Osteoblast (primary cell): ENCODE measurements at regions not wholly inside any gene's neighbourhood (a gene's known extent, or its start where the extent isn't known, plus 50 kb on each side); places are given as distances from the start of the nearest gene placed in this dataset.

Experiments used
- DNase-seq: peaks from one replicate; pipeline ENCODE4 v3.0.0; 2011; ENCODE audit warnings: low spot score, mixed read lengths; ENCODE audit not compliant: insufficient read length; ENCODE audit errors: missing footprints
- H2AFZ ChIP-seq: 2 replicates; pipeline ENCODE4 v1.6.0; 2011; ENCODE audit warnings: mild to moderate bottlenecking, low read length
- H3K27ac ChIP-seq: 2 replicates; pipeline ENCODE4 v1.5.1; 2011; ENCODE audit warnings: mild to moderate bottlenecking, low read depth, low read length, moderate library complexity
- H3K27me3 ChIP-seq: 2 replicates; pipeline ENCODE4 v1.6.0; 2012; ENCODE audit warnings: mild to moderate bottlenecking, control low read depth, inconsistent platforms, low read length, moderate library complexity; ENCODE audit not compliant: insufficient read depth
- H3K36me3 ChIP-seq: 2 replicates; pipeline ENCODE4 v1.5.1; 2011; ENCODE audit warnings: mild to moderate bottlenecking, low read length, control low read depth, moderate library complexity; ENCODE audit not compliant: insufficient read depth
- H3K4me1 ChIP-seq: 2 replicates; pipeline ENCODE4 v1.5.1; 2011; ENCODE audit warnings: mild to moderate bottlenecking, low read length, control low read depth, moderate library complexity; ENCODE audit not compliant: insufficient read depth
- H3K4me2 ChIP-seq: 2 replicates; pipeline ENCODE4 v1.6.0; 2011; ENCODE audit warnings: mild to moderate bottlenecking, low read length; ENCODE audit not compliant: insufficient read depth
- H3K4me3 ChIP-seq: fragments of 200-600 bp; sonication (generic); 3 replicates; pipeline ENCODE4 v1.5.1; 2012; ENCODE audit warnings: mild to moderate bottlenecking, low read length, inconsistent platforms; ENCODE audit not compliant: insufficient read depth
- H3K79me2 ChIP-seq: 2 replicates; pipeline ENCODE4 v1.6.0; 2012; ENCODE audit warnings: mild to moderate bottlenecking, low read length, control low read depth, inconsistent platforms; ENCODE audit not compliant: insufficient read depth
- H3K9me3 ChIP-seq: 2 replicates; pipeline ENCODE4 v1.5.1; 2011; ENCODE audit warnings: low read depth, low read length, control low read depth
- H4K20me1 ChIP-seq: 2 replicates; pipeline ENCODE4 v1.6.0; 2012; ENCODE audit warnings: mild to moderate bottlenecking, low read length, control low read depth; ENCODE audit not compliant: insufficient read depth
- CTCF ChIP-seq: IDR thresholded peaks from 2 replicates; pipeline ENCODE4 v1.5.1; 2011; ENCODE audit warnings: mild to moderate bottlenecking, low read depth, low read length, moderate library complexity; ENCODE audit errors: extremely low read depth

GRCh38 chr5:68942169-68942568 is 151.6 kb upstream of the SLC30A5 start:
- Histone ChIP-seq H3K79me2 (no peaks in the 10 kb centered on the region), H3K27me3 (no peaks in the 10 kb centered on the region), H2AFZ (no peak overlapping the region), H3K36me3 (no peaks in the 10 kb centered on the region), H3K4me2 (no peak overlapping the region), H3K9me3 (no peaks in the 10 kb centered on the region), H3K4me1 (no peaks in the 10 kb centered on the region), H4K20me1 (no peaks in the 10 kb centered on the region), H3K4me3 (no peak overlapping the region), H3K27ac (no peak overlapping the region)
- no peak for TF ChIP-seq CTCF
- no peak for DNase-seq

- no peak overlapping the region for H2AFZ ChIP-seq
- no peaks in the 10 kb centered on the region for H3K79me2 ChIP-seq
- no peak overlapping the region for H3K27ac ChIP-seq
- no peaks in the 10 kb centered on the region for H3K9me3 ChIP-seq
- H3K4me1 ChIP-seq, result no peaks in the 10 kb centered on the region
- peak; percentile 25 for DNase-seq
- H3K36me3 ChIP-seq, result no peaks in the 10 kb centered on the region
- no peak for TF ChIP-seq CTCF
- H3K27me3 ChIP-seq, result peaks cover 10% of the 10 kb centered on the region
- H4K20me1 ChIP-seq, result no peaks in the 10 kb centered on the region
- H3K4me3 ChIP-seq, result no peak overlapping the region
- no peak overlapping the region for H3K4me2 ChIP-seq
Observed at GRCh38 chr5:68946728-68947127, 147.1 kb upstream of the SLC30A5 start.

GRCh38 chr5:68947986-68948385 is 145.8 kb upstream of the SLC30A5 start:
- H3K4me3 ChIP-seq, result no peak overlapping the region
- no peaks in the 10 kb centered on the region for H3K36me3 ChIP-seq
- H3K27ac ChIP-seq, result no peak overlapping the region
- no peaks in the 10 kb centered on the region for H3K79me2 ChIP-seq
- peak; percentile 36 for DNase-seq
- no peak overlapping the region for H3K4me2 ChIP-seq
- no peaks in the 10 kb centered on the region for H3K4me1 ChIP-seq
- H3K27me3 ChIP-seq, result peaks cover 10% of the 10 kb centered on the region
- H3K9me3 ChIP-seq, result no peaks in the 10 kb centered on the region
- H4K20me1 ChIP-seq, result no peaks in the 10 kb centered on the region
- no peak overlapping the region for H2AFZ ChIP-seq
- no peak for TF ChIP-seq CTCF

- Histone ChIP-seq H3K27me3 (peaks cover 10% of the 10 kb centered on the region), H2AFZ (no peak overlapping the region), H3K4me1 (peaks cover 5% of the 10 kb centered on the region), H4K20me1 (no peaks in the 10 kb centered on the region), H3K9me3 (no peaks in the 10 kb centered on the region), H3K79me2 (no peaks in the 10 kb centered on the region), H3K27ac (no peak overlapping the region), H3K4me2 (no peak overlapping the region), H3K36me3 (no peaks in the 10 kb centered on the region), H3K4me3 (no peak overlapping the region)
- no peak for TF ChIP-seq CTCF
- DNase-seq, result peak; percentile 4
Observed at GRCh38 chr5:68949256-68949655, 144.6 kb upstream of the SLC30A5 start.
